SW 1271 (cell line): ENCODE measurements at regions not wholly inside any gene's neighbourhood (a gene's known extent, or its start where the extent isn't known, plus 50 kb on each side); places are given as distances from the start of the nearest gene placed in this dataset.
"Not testable (repeated sequence)": the region's sequence is repeated elsewhere in the genome, so short reads cannot be mapped to it uniquely, and the experiment has no call there.

Experiments
- DNase-seq, 2 experiments: peaks; one replicate each; lab custom pipeline; 2025; lab: John Stamatoyannopoulos, UW

DNA sequence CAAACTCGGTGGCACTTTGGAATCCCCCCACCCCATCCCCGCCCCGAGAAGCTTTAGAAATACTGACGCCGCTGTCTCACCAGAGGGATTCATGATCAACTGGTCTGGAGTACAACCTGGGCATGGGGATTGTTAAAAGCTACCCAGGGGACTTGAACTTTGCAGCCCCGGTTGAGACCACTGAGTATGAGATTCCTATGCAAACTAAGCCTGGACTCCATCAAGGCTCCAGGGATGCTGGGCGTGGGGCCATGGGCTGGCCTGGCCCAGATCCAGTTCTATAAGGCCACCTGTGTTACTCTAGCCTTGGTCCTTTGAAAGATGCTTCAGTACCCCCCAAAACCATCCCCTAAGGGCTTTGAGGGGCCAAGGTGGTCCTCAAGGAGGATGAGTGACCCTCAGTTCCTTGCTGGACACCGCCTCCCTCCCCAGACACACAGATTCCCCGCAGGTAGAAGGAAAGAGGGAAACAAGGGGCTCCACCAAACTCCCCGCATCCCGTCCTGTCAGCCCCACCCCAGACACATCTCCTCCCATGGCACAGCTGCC is 68.5 kb downstream of the MRPL36 start:
- no peak for DNase-seq

DNA sequence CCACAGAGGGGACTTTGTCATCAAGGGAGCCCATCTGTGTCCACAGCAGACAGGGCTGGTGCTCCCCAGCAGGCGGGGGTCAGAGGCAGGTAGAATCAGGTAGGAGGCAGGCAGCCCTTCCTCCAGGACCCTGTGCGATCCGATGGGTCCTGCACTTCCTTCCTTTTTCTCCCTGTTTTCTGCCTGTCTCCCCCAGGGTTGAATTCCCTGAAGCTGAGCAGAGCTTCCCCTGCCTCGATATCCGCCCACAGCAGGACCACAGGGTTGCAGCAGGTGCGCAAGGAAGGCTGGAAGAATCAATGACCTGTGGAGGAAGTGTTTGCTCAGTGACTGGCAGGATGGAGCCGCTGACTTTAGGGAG is 69.2 kb downstream of the MRPL36 start:
- no peak for DNase-seq

GRCh38 chr5:1729641-1730486 is 69.8 kb downstream of the MRPL36 start:
- DNase-seq: no peak

DNA sequence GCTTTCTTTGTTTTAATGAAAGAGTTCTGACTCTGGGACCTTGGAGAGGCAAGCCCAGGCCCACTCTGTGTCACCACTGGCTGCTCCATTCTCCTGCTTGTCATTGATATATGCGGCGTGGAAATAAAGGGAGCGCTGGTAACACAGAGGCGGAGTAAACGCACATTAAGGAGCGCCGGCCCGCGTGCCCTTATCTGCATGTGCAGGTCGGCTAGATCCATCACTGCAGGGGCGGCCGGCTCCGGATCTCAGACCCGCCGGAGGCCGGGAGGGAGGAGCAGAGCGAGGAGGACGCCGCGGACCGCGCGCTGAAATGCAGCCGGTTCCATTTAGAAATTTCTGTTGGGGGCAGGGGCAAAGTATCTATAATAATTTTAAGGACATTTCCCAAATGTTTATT is 70.8 kb downstream of the MRPL36 start:
- no peak for DNase-seq

DNA sequence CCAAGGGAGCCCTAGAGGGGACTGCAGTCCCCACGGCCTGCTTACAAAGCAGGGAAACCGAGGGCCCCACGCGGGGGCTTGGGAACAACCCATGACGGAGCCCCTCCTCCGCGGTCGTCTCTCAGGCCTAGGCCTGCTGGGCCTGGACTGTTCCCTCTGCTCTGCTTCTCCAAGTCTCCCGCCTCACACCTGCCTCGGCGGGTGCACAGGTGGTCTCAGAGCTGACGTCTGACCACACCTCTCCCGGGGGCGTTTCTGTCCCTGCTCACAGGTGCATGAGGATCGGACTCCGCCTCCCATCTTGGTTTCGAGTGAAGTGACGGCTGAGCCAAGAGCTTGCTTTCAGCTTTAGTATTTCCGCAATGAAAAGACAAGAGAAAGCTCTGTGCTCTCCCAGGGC is 72.1 kb downstream of the MRPL36 start:
- DNase-seq: no peak

GRCh38 chr5:1726956-1727355 is 72.7 kb downstream of the MRPL36 start:
- DNase-seq: no peak

DNA sequence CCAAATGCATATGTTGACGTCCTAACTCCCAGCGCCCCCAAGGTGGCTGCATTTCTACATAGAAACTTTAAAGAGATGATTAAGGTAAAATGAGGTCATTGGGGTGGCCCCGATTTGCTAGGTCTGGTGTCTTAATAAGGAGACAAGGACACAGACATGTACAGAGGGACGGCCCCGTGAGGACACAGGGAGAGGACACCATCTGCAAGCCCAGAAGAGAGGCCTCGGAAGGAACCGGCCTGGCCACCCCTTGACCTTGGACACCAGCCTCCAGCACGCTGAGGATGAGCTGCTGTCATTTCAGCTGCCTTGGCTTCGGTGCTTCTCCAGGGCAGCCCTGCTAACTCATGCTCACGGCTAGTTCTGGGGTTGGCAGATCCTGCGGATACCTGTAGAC is 73.2 kb downstream of the MRPL36 start:
- DNase-seq: no peak

DNA sequence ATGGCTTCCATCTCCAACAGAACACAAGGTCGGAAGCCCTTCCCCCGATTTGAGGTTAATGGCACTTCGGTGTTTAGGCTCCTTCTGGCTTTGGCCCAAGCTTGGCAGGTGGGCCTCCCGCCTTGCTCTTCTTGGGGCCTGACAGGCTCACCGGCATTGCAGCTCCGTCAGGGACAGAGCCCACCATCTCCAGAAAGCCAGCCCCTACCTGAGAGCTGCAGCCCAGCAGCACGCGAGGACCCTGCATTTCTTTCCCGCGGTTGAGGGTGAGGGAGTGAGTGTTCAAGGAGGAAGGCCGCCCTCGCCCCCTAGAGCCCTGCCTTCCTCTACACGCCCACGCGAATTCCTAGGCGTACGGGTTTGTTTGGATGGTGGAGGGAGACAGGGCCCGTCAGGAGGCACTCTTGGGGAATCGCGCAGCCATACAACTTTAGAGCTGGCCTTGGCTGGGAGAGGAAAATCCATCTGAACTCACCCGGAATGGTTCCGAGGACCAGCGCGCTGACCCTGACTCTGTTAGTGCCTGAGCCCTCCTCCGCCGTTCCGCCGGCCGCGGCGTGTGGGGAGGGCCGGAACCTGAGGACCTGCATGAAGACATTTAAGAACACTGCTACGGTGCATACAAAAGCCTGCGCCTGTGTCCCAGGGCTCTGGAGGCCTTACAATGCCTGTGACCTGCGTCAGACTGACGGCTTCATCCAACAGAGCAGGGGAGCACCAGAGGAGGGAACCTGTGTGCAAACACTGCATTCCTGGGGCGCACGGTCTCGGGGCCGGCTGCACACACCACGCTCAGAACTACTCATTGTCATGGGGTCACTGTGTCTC is 73.8 kb downstream of the MRPL36 start:
- DNase-seq: no peak

- no peak for DNase-seq
These were observed 74.6 kb downstream of the MRPL36 start for GRCh38 chr5:1724822-1725602.

- DNase-seq: no peak
These were observed 75.4 kb downstream of the MRPL36 start for GRCh38 chr5:1723957-1724821.

DNA sequence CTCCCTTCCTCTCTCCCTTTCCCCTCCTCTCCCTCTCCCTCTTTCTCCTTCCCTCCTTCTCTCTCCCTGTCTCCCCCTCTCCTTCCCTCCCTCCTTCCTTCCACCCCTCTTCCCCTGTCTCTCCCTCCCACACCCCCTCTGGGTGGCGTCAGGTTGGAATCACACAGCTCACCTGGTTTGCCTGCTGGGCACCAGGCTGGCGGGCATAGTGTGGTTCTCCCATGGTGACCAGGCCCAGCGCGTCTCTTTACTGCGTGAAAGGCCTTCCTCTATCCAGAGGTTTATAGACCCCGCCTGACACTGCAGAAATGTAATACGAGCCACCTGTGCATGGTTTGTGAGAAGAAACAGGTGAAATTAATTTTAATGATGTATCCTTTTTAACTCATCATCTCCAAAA is 76.2 kb downstream of the MRPL36 start:
- DNase-seq: no peak

GRCh38 chr5:1722877-1723276 is 76.8 kb downstream of the MRPL36 start:
- no peak for DNase-seq

DNA sequence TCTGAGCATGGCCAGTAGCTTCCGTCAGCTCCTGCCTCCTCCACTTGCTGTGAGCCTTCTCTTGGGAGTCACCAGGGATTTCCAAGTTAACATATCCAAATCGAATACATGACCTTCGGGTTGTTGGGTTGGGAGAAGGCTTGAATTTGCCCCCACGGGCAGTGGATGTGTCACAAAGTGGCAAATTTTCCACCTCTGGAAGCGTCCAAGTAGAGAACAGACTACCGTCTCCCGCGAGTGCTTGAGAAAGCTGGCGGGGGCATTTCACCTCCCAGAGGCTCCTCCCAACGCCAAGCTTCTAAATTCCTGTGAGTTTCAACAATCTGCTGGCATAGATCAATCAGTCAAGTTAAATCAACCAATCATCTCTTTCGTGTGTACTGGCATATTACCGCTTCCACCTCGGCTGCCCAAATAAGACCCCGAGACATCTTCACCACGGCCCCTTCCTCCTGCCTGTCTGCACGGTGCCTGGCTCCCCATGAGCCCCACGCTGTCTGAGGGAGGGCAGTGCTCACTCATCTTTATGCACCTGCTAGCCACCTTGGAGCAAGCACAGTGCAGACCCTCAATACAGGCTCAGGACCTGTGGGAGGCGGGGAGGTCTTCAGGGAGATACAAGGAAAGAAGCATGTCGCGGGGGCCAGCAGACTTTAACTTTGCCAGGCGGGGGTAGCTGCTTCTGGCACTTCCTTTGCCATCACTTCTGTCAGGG is 79.1 kb downstream of the MRPL36 start:
- DNase-seq: no peak

DNA sequence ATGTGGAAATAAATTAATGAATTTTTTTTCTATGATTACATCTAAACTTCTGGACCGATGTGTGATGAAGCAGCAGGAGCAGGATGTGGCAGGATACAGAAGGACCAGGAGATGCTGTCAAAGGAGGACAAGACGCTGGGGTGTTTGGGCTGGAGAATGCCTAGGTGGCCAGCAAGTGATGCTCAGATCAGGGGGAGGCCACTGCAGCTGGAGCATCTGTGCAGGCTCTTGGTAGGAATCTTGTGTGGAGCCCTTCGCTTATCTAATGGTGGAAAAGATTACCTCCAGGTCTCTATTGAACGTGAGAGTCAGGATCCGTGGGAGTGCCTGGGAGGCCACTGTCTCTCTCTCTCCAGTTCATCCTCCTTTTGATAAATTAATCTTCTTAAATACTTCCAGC is 79.8 kb downstream of the MRPL36 start:
- no peak for DNase-seq

DNA sequence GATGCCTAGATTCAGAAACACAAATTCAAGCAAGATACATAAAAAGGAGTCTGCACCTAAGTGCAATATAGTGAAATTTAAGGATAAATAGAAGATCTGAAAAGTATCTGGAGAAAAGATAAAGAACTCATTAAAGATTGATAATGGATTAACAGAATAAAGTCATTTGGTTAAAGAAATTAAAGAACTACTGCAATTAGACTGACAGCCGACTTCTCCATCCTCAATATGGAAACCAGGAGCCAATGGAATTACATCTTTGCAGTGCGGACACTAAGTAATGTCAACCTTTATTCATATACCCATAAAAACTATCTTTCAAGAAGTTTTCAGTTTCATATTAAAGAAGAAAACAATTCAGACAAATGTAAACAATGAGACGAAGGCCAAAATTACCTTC is 81.0 kb downstream of the MRPL36 start:
- peak in 1 of 2 experiments; percentile 20 for DNase-seq

DNA sequence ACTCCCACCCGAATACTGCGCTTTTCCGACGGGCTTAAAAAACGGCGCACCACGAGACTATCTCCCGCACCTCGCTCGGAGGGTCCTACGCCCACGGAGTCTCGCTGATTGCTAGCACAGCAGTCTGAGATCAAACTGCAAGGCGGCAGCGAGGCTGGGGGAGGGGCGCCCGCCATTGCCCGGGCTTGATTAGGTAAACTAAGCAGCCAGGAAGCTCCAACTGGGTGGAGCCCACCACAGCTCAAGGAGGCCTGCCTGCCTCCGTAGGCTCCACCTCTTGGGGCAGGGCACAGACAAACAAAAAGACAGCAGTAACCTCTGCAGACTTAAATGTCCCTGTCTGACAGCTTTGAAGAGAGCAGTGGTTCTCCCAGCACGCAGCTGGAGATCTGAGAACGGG is 89.5 kb downstream of the MRPL36 start:
- not testable (repeated sequence) for DNase-seq

DNA sequence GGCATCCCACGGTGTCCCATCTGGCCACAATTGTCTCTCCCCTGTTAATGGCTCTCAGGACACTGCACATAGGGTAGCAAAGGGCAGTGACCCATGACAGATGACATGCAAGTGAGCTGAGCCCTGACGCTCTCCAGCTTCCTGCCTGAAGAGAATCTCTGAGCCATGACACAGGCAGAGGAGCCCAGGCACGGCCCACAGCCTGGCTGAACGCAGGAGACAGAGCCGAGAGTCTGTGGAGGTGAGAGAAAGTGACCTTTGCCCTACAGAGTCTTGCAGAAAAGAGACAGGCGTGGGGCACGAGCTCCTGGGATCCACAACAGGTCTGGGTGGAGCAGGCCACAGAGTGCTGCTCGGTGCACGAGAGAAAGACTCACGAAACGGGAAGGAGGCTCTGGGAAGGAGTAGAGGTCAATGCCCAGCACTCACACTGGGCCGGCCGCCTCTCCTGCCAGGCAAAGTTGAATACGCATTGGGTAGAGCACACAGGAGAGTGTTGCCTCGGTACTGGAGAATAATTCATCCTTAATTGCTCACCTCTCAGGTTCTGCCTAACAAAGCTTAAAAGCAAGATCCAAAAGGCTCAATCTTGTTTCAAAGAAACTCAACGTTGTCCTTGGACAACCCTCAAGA is 90.3 kb downstream of the MRPL36 start:
- DNase-seq: no peak

DNA sequence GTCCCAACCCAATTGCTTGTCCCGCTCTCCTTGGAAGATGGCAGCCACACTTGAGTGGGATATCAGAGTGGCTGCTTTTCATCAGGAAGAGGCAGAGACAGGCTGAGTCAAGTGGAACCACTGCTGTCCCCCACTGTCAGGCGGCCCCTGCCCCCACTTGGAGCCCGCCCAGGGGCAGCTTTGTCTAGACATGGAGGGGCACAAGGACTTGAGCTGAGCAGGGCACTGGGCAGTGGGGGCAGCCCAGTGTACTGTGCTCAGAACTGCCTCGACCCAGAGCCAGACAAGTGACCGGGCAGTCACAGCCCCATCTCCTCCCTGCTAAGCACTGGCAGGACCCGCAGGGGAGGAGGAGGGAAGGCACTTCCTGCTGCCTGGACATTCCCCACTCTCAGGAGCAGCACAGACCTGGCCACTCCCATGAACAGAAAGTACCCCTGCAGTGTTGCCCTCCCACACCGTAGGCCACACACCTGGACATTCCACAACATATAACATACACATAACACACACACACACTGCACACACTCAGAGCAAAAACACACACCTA is 91.0 kb downstream of the MRPL36 start:
- DNase-seq: no peak

DNA sequence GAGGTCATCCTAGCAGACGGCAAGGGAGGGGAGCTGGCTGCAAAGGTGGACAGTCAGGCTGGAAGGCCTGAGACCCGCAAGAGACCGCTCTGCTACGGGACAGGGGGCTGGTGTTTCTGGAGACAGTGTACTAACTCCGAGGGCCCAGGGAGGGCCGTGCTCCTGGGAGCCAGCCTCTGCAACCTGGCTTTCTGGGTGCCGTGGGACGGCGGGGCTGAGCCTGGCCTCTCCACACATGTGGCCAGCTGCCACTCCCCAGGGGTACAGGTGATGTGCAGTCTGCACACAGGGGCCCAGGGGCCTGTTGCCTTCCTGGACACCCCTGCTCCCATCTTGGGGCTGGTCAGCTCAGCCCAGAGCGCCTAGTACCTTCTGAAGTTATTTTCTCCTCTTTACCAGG is 92.2 kb downstream of the MRPL36 start:
- DNase-seq: no peak

DNA sequence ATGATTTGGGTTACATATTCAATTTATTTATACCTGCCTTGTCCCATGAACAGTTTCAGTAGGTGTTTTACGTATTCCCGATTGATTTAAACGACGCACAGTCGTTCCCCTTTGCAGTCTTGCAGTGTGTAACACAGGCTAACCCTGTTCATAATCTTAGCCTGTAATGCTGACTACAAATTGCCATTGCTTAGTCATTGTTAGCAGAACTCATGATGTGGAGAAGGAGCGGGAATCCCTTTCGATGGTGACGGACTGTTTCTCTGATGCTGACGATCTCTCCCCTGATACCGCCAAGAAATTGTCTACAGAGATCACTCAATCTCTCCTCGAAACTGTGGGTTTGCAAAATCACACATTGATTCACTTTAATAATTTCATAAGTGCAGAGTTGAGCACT is 93.2 kb downstream of the MRPL36 start:
- DNase-seq: no peak
